A673 (cell line): ENCODE measurements at regions not wholly inside any gene's neighbourhood (a gene's known extent, or its start where the extent isn't known, plus 50 kb on each side); places are given as distances from the start of the nearest gene placed in this dataset.

Source experiments
- BruUV-seq: library from RNA; stranded (reverse); fragments of 400-500 nt; replicated peaks from 2 replicates; lab custom pipeline; 2021; lab: Mats Ljungman, UMichigan
- CTCF ChIA-PET: fragments of 300-600 bp; sonication (Branson Sonifier 250); formaldehyde crosslinking; loops from one replicate; lab custom pipeline; 2022; ENCODE audit warnings: antibody characterized with exemption; lab: Charles Lee
- POLR2A ChIA-PET: fragments of 300-600 bp; sonication (Branson Sonifier 250); formaldehyde crosslinking; loops from one replicate; lab custom pipeline; 2022; ENCODE audit warnings: antibody characterized with exemption; ENCODE audit not compliant: low non-redundant PET; lab: Charles Lee
- DNase-seq: peaks from one replicate; pipeline ENCODE4 v3.0.0-alpha.2; 2015; ENCODE audit warnings: low spot score
- H3K27ac ChIP-seq: fragments of 200-600 bp; sonication (generic); 2 replicates; pipeline ENCODE4 v1.5.1; 2016; ENCODE audit warnings: mixed run types, low read depth, mild to moderate bottlenecking, mixed read lengths, antibody characterized with exemption, low read length; ENCODE audit not compliant: poor library complexity, severe bottlenecking
- H3K27me3 ChIP-seq: fragments of 200-600 bp; sonication (generic); replicated peaks from 2 replicates; pipeline ENCODE4 v1.6.1; 2017; ENCODE audit warnings: mixed run types, low read depth, mild to moderate bottlenecking, mixed read lengths, antibody characterized with exemption, low read length; ENCODE audit not compliant: insufficient read depth, poor library complexity
- H3K36me3 ChIP-seq: fragments of 200-600 bp; sonication (generic); 2 replicates; pipeline ENCODE4 v1.6.1; 2016; ENCODE audit warnings: mixed run types, mild to moderate bottlenecking, mixed read lengths, antibody characterized with exemption, low read length; ENCODE audit not compliant: insufficient read depth, poor library complexity, severe bottlenecking
- H3K4me1 ChIP-seq: fragments of 200-600 bp; sonication (generic); 2 replicates; pipeline ENCODE4 v1.6.1; 2017; ENCODE audit warnings: mixed run types, mild to moderate bottlenecking, mixed read lengths, antibody characterized with exemption, low read length; ENCODE audit not compliant: insufficient read depth, poor library complexity, severe bottlenecking
- H3K4me3 ChIP-seq: fragments of 200-600 bp; sonication (generic); 2 replicates; pipeline ENCODE4 v1.5.1; 2016; ENCODE audit warnings: low read depth, mixed run types, mild to moderate bottlenecking, mixed read lengths, low read length; ENCODE audit not compliant: poor library complexity, severe bottlenecking
- H3K9me3 ChIP-seq: fragments of 200-600 bp; sonication (generic); 2 replicates; pipeline ENCODE4 v1.6.1; 2016; ENCODE audit warnings: mixed run types, low read depth, mild to moderate bottlenecking, mixed read lengths, antibody characterized with exemption, low read length; ENCODE audit not compliant: poor library complexity, severe bottlenecking
- CTCF ChIP-seq: fragments of 300-800, 200-600 bp; sonication (generic); conservative IDR thresholded peaks from 2 replicates; pipeline ENCODE4 v1.5.1; 2017; ENCODE audit warnings: low read depth, mild to moderate bottlenecking, antibody characterized with exemption, low read length, moderate library complexity, mixed read lengths
- EZH2 ChIP-seq: fragments of 200-600 bp; sonication (generic); IDR thresholded peaks from 2 replicates; pipeline ENCODE4 v1.6.1; 2017; ENCODE audit warnings: borderline replicate concordance, low read depth, mild to moderate bottlenecking, mixed read lengths, antibody characterized with exemption, low read length; ENCODE audit not compliant: poor library complexity, severe bottlenecking
- intact Hi-C: fragments of 100-400 bp; cut with micrococcal nuclease; formaldehyde crosslinking; loops from one replicate; pipeline ENCODE4 v1.10.0; 2022; ENCODE audit not compliant: unreplicated experiment

GRCh38 chr3:132242790-132243189, 74.4 kb upstream of the ACP3 start:
- POLR2A ChIA-PET = no interaction called here
- Histone ChIP-seq H3K27me3 (no peaks in the 10 kb centered on the region), H3K4me3 (no peak overlapping the region), H3K9me3 (peaks cover 9% of the 10 kb centered on the region), H3K27ac (peak overlapping the region; percentile 39), H3K36me3 (no peaks in the 10 kb centered on the region), H3K4me1 (peaks cover 26% of the 10 kb centered on the region)
- CTCF ChIA-PET = interaction anchor here (1.3 kb wide), 1 partner anchor 100 kb away, joined by 3 read pairs; no protein-coding TSS in a partner anchor
- no TSS peak for BruUV-seq
- no peak for TF ChIP-seq CTCF
- TF ChIP-seq EZH2 = no peak
- intact Hi-C loops = no loop called here
- peak; percentile 75 for DNase-seq

- Histone ChIP-seq H3K27me3 (no peaks in the 10 kb centered on the region), H3K36me3 (no peaks in the 10 kb centered on the region), H3K27ac (no peak overlapping the region), H3K4me1 (peaks cover 26% of the 10 kb centered on the region), H3K9me3 (peaks cover 3% of the 10 kb centered on the region), H3K4me3 (no peak overlapping the region)
- DNase-seq = no peak
- intact Hi-C loops = no loop called here
- CTCF ChIA-PET = interaction anchor here (0.7 kb wide), 1 partner anchor 101 kb away, joined by 4 read pairs; no protein-coding TSS in a partner anchor
- POLR2A ChIA-PET = no interaction called here
- no TSS peak for BruUV-seq
- TF ChIP-seq CTCF = no peak
- no peak for TF ChIP-seq EZH2
These were observed 71.6 kb upstream of the ACP3 start for GRCh38 chr3:132245552-132246142.

- Histone ChIP-seq H3K27ac (no peak overlapping the region), H3K9me3 (no peaks in the 10 kb centered on the region), H3K4me1 (peaks cover 26% of the 10 kb centered on the region), H3K36me3 (no peaks in the 10 kb centered on the region), H3K4me3 (no peak overlapping the region), H3K27me3 (no peaks in the 10 kb centered on the region)
- POLR2A ChIA-PET = no interaction called here
- intact Hi-C loops = no loop called here
- no TSS peak for BruUV-seq
- DNase-seq = no peak
- TF ChIP-seq EZH2 = no peak
- TF ChIP-seq CTCF = no peak
- CTCF ChIA-PET = no interaction called here
These were observed 71.0 kb upstream of the ACP3 start for GRCh38 chr3:132246212-132246611.
